ENCODE measurements at regions not wholly inside any gene's neighbourhood (a gene's known extent, or its start where the extent isn't known, plus 50 kb on each side); places are given as distances from the start of the nearest gene placed in this dataset.

- TF ChIP-seq EZH2 (IDR thresholded peaks at IDR 0.05; ENCODE audit: borderline replicate concordance, low read depth, low read length, poor library complexity, severe bottlenecking), result no peak
- TF ChIP-seq, protein P1, sequence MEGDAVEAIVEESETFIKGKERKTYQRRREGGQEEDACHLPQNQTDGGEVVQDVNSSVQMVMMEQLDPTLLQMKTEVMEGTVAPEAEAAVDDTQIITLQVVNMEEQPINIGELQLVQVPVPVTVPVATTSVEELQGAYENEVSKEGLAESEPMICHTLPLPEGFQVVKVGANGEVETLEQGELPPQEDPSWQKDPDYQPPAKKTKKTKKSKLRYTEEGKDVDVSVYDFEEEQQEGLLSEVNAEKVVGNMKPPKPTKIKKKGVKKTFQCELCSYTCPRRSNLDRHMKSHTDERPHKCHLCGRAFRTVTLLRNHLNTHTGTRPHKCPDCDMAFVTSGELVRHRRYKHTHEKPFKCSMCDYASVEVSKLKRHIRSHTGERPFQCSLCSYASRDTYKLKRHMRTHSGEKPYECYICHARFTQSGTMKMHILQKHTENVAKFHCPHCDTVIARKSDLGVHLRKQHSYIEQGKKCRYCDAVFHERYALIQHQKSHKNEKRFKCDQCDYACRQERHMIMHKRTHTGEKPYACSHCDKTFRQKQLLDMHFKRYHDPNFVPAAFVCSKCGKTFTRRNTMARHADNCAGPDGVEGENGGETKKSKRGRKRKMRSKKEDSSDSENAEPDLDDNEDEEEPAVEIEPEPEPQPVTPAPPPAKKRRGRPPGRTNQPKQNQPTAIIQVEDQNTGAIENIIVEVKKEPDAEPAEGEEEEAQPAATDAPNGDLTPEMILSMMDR (conservative IDR thresholded peaks at IDR 0.05; ENCODE audit: low read depth, low read length), result no peak
Measured at GRCh38 chr4:13240066-13240465, 244.1 kb downstream of the RAB28 start.

Measured in A673 (cell line).